Smooth muscle cell (in vitro differentiated cells): ENCODE measurements at regions not wholly inside any gene's neighbourhood (a gene's known extent, or its start where the extent isn't known, plus 50 kb on each side); places are given as distances from the start of the nearest gene placed in this dataset.

Experiments
- DNase-seq: peaks from one replicate; lab custom pipeline; 2025; ENCODE audit not compliant: unreplicated experiment; lab: John Stamatoyannopoulos, UW
- H2AFZ ChIP-seq: fragments of 200-600 bp; sonication (generic); 2 replicates; pipeline ENCODE4 v1.6.0; 2016; ENCODE audit warnings: antibody characterized with exemption, low read depth, mild to moderate bottlenecking
- H3F3A ChIP-seq: fragments of 200-600 bp; sonication (generic); 2 replicates; pipeline ENCODE4 v1.6.0; 2017; ENCODE audit warnings: antibody characterized with exemption, low read depth
- H3K27ac ChIP-seq: fragments of 200-600 bp; sonication (generic); 2 replicates; pipeline ENCODE4 v1.5.1; 2016; ENCODE audit warnings: low read depth, mild to moderate bottlenecking
- H3K27me3 ChIP-seq: fragments of 200-600 bp; sonication (generic); 2 replicates; pipeline ENCODE4 v1.6.1; 2016; ENCODE audit warnings: low read depth, mild to moderate bottlenecking
- H3K36me3 ChIP-seq: fragments of 200-600 bp; sonication (generic); 2 replicates; pipeline ENCODE4 v1.5.1; 2016; ENCODE audit warnings: low read depth
- H3K4me1 ChIP-seq: fragments of 200-600 bp; sonication (generic); 2 replicates; pipeline ENCODE4 v1.5.1; 2016; ENCODE audit warnings: low read depth
- H3K4me2 ChIP-seq: fragments of 200-600 bp; sonication (generic); 2 replicates; pipeline ENCODE4 v1.6.0; 2016; ENCODE audit warnings: mild to moderate bottlenecking
- H3K4me3 ChIP-seq: fragments of 200-600 bp; sonication (generic); 2 replicates; pipeline ENCODE4 v1.5.1; 2016; ENCODE audit warnings: mild to moderate bottlenecking
- H3K79me2 ChIP-seq: fragments of 200-600 bp; sonication (generic); 2 replicates; pipeline ENCODE4 v1.6.0; 2016; ENCODE audit warnings: low read depth, mild to moderate bottlenecking
- H3K9ac ChIP-seq: fragments of 200-600 bp; sonication (generic); 2 replicates; pipeline ENCODE4 v1.6.0; 2016; ENCODE audit warnings: low read depth
- H3K9me3 ChIP-seq: fragments of 200-600 bp; sonication (generic); replicated peaks from 2 replicates; pipeline ENCODE4 v1.5.1; 2016; ENCODE audit warnings: low read depth
- H4K20me1 ChIP-seq: fragments of 200-600 bp; sonication (generic); 2 replicates; pipeline ENCODE4 v1.6.0; 2016; ENCODE audit warnings: low read depth
- WGBS: methylation state at CpG from one replicate; pipeline ENCODE4 v1.1.7; 2016; ENCODE audit warnings: low lambda C conversion rate; 5-methylcytosine and 5-hydroxymethylcytosine counted together
- TF ChIP-seq, protein P1 (sequence below): fragments of 200-600 bp; sonication (generic); IDR thresholded peaks from 2 replicates; pipeline ENCODE4 v1.5.1; 2017; ENCODE audit warnings: borderline replicate concordance, mild to moderate bottlenecking, antibody characterized with exemption; ENCODE audit not compliant: insufficient read depth, poor library complexity, severe bottlenecking

DNA sequence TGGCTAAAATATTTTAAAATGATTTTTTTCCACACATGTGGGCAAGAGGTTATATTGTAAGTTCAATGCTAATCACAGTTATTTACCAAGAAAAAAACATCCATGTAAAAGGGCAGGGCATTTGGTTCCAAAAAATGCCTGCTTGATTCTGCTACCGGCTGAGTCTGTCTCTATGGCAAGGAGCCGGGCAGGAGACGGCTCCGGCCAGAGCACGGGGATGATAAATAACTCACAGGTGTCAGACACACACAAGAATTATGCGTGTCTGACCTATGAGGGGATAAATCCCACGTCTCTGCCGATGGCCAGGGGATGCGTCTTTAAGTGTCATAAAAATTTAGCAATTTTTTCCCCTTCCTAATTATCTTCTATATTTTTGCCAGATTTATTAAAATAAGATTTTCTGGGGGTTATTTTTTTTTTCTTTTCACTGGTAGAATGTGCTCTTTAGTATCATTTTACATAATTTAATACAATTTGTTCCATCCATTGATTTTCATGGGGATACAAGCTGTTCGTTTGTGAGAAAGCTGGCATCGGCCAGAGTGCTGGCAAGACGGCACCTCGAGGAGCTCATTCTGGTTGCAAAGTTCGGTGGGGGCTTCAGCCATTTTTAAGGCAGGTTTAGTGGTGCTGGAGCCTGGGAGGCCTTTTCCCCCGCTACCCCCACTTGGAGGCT lies 253.9 kb downstream of the ZNF536 start:
- Histone ChIP-seq H3K4me1 (no peaks in the 10 kb centered on the region), H3K9me3 (no peaks in the 10 kb centered on the region), H3K9ac (no peak overlapping the region), H3K4me3 (no peak overlapping the region), H3K27me3 (no peaks in the 10 kb centered on the region), H4K20me1 (no peaks in the 10 kb centered on the region), H3F3A (no peaks in the 10 kb centered on the region), H3K27ac (no peak overlapping the region), H3K4me2 (no peak overlapping the region), H3K79me2 (no peaks in the 10 kb centered on the region), H2AFZ (no peak overlapping the region), H3K36me3 (no peaks in the 10 kb centered on the region)
- TF ChIP-seq, protein P1, sequence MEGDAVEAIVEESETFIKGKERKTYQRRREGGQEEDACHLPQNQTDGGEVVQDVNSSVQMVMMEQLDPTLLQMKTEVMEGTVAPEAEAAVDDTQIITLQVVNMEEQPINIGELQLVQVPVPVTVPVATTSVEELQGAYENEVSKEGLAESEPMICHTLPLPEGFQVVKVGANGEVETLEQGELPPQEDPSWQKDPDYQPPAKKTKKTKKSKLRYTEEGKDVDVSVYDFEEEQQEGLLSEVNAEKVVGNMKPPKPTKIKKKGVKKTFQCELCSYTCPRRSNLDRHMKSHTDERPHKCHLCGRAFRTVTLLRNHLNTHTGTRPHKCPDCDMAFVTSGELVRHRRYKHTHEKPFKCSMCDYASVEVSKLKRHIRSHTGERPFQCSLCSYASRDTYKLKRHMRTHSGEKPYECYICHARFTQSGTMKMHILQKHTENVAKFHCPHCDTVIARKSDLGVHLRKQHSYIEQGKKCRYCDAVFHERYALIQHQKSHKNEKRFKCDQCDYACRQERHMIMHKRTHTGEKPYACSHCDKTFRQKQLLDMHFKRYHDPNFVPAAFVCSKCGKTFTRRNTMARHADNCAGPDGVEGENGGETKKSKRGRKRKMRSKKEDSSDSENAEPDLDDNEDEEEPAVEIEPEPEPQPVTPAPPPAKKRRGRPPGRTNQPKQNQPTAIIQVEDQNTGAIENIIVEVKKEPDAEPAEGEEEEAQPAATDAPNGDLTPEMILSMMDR: no peak
- DNase-seq: no peak
- 93% methylated on average over 15 of the region's 15 CpGs for WGBS

DNA sequence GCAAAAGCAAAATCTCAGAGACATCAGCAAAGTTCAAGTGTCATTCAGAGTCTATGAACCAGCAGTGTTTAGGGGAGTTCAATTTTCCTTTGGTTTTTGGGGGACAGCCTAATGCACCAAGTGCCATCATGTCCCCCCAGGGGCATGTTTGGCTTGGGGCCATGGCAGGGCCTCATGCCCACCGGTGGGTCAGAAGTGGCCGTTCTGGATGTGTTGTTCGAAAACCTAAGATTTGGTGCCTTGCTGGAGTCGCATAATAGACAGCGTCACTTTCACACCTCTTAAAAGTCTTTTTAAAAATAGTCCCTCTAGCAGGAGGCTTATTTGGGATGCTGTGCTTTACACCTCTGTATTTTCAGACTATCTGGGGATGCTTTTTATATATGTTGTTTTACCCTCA lies 250.1 kb downstream of the ZNF536 start:
- Histone ChIP-seq H3K36me3 (no peaks in the 10 kb centered on the region), H3K27me3 (peaks cover 3% of the 10 kb centered on the region), H2AFZ (no peak overlapping the region), H3F3A (no peaks in the 10 kb centered on the region), H3K79me2 (no peaks in the 10 kb centered on the region), H3K9me3 (no peaks in the 10 kb centered on the region), H4K20me1 (no peaks in the 10 kb centered on the region), H3K27ac (no peak overlapping the region), H3K4me2 (no peak overlapping the region), H3K4me1 (no peaks in the 10 kb centered on the region), H3K4me3 (no peak overlapping the region), H3K9ac (no peak overlapping the region)
- no peak for DNase-seq
- TF ChIP-seq, protein P1: no peak
- WGBS: 94% methylated on average over 5 of the region's 5 CpGs

DNA sequence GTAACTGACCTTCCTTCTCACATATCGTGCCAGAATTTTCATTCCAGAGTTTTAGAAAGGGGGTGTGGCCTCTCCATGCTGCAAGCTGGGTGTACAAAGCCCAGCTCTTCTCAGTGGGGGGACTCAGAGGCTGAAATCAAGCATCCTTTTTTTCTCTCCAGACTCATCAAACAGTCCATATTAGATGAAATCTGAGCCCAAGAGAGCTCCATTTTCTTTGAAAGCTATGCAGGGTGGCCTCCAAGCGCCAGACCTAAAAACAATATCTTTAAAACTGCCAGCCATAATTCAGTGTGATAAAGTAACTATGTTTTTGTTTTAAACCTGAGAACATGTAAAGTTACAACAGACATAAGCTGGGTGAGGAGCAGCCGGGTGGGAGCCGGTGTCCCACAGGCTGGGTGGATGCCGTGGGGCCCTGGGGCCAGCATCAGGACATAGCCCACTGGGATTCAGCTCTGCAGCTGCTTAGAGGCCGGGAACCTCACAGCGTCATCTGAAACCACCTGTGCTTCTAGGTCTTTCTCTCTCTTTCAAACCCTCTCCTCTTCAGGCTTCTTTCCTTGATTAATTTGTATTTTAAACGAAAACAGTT lies 249.2 kb downstream of the ZNF536 start:
- Histone ChIP-seq H3K79me2 (no peaks in the 10 kb centered on the region), H3K4me1 (no peaks in the 10 kb centered on the region), H2AFZ (no peak overlapping the region), H3K4me2 (no peak overlapping the region), H3F3A (no peaks in the 10 kb centered on the region), H3K27me3 (peaks cover 3% of the 10 kb centered on the region), H3K4me3 (no peak overlapping the region), H3K9me3 (no peaks in the 10 kb centered on the region), H3K36me3 (no peaks in the 10 kb centered on the region), H4K20me1 (no peaks in the 10 kb centered on the region), H3K9ac (no peak overlapping the region), H3K27ac (no peak overlapping the region)
- WGBS: 88% methylated on average over 8 of the region's 8 CpGs
- TF ChIP-seq, protein P1: no peak
- DNase-seq: no peak

DNA sequence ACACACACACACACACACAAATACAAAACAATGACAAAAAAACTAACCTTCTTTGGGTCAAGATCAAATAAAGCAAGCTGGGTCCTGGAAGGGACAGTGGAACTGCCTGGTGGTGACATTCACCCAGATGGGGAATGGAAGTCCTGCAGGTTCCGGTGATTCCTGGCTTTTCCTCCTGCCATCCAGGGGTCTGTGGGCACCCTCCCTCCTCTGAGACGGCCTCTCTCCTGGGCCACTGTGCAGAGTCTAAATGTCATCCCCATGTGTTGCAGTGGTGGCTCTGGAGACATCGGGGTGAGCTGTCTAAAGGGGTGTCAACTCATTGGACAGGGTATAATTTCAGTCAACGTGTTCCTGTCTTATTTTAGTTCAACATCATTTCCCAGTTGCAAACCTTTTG lies 248.2 kb downstream of the ZNF536 start:
- no peak overlapping the region for H3K4me3 ChIP-seq
- no peak for DNase-seq
- H3K27me3 ChIP-seq: peaks cover 3% of the 10 kb centered on the region
- H4K20me1 ChIP-seq: no peaks in the 10 kb centered on the region
- TF ChIP-seq, protein P1: no peak
- H3K36me3 ChIP-seq: no peaks in the 10 kb centered on the region
- H3K4me2 ChIP-seq: no peak overlapping the region
- H3K9ac ChIP-seq: no peak overlapping the region
- no peak overlapping the region for H3K27ac ChIP-seq
- no peaks in the 10 kb centered on the region for H3F3A ChIP-seq
- WGBS: 95% methylated on average over 4 of the region's 4 CpGs
- no peak overlapping the region for H2AFZ ChIP-seq
- H3K9me3 ChIP-seq: no peaks in the 10 kb centered on the region
- H3K4me1 ChIP-seq: no peaks in the 10 kb centered on the region
- no peaks in the 10 kb centered on the region for H3K79me2 ChIP-seq
